ENCODE measurements at regions not wholly inside any gene's neighbourhood (a gene's known extent, or its start where the extent isn't known, plus 50 kb on each side); places are given as distances from the start of the nearest gene placed in this dataset.

GRCh38 chr11:70867281-70868047, 384.9 kb downstream of the SHANK2 start:
- TF ChIP-seq, protein P1, sequence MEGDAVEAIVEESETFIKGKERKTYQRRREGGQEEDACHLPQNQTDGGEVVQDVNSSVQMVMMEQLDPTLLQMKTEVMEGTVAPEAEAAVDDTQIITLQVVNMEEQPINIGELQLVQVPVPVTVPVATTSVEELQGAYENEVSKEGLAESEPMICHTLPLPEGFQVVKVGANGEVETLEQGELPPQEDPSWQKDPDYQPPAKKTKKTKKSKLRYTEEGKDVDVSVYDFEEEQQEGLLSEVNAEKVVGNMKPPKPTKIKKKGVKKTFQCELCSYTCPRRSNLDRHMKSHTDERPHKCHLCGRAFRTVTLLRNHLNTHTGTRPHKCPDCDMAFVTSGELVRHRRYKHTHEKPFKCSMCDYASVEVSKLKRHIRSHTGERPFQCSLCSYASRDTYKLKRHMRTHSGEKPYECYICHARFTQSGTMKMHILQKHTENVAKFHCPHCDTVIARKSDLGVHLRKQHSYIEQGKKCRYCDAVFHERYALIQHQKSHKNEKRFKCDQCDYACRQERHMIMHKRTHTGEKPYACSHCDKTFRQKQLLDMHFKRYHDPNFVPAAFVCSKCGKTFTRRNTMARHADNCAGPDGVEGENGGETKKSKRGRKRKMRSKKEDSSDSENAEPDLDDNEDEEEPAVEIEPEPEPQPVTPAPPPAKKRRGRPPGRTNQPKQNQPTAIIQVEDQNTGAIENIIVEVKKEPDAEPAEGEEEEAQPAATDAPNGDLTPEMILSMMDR (IDR thresholded peaks at IDR 0.05): no peak
- TF ChIP-seq POLR2A (IDR thresholded peaks at IDR 0.05): no peak

Measured in ovary (tissue), 3 donors.